ENCODE measurements at regions not wholly inside any gene's neighbourhood (a gene's known extent, or its start where the extent isn't known, plus 50 kb on each side); places are given as distances from the start of the nearest gene placed in this dataset.

DNA sequence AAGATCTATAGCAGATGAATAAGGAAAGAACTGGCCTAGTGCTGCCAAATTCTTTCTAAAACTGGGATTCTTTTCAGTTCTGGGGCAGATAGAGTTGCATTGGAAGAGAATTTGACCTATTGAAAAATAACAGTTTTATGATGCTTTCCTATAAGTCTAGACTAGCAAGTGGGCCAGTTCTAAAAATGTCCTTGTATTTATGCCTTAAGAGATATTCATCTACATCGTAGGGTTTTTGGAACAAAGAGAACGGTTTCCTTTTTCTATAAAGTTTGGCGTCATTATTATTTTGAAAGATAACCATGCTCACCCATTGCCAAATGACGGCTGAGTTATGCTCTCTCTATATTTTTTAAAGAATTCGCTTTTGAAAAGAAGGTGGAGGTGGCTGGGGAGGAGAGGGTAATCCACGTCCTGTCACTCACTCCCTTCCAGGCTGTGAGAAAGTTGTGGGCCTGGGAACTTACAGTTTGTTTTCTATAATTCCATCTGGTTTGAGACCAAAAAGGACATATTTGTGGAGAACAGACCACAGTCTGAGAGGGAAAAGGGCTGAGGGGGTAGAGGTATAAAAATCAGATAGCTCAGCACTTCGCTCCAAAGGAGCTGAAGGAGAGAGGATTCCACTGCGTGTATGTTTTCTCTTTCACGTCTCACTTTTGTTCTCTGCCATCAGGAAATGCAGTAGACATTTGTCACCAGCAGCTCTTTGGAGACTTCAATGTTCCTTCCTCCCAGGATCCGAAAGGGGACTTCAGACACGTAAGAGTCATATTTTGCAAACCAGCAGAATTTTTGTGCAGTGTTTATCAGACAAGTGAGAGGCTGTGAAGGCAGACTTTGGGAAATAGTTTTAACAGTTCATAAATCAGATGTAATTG lies 281.9 kb upstream of the FN1 start:
- no peak for DNase-seq
- intact Hi-C loops (cut with DNase I), result no loop called here
- Histone ChIP-seq H3K27ac (no peak overlapping the region), H3K4me3 (no peak overlapping the region), H3K36me3 (no peaks in the 10 kb centered on the region), H3K27me3 (no peaks in the 10 kb centered on the region), H3K9me3 (no peaks in the 10 kb centered on the region), H3K4me1 (peaks cover 0 to 12% (median 2%) of the 10 kb centered on the region in 4 donors)
- WGBS (ENCODE audit: insufficient coverage, low coverage, low lambda C conversion rate, missing lambda C conversion rate), result 59% methylated on average over 11 of the region's 11 CpGs
- no peak for TF ChIP-seq POLR2A (IDR thresholded peaks at IDR 0.05)
- TF ChIP-seq, protein P1, sequence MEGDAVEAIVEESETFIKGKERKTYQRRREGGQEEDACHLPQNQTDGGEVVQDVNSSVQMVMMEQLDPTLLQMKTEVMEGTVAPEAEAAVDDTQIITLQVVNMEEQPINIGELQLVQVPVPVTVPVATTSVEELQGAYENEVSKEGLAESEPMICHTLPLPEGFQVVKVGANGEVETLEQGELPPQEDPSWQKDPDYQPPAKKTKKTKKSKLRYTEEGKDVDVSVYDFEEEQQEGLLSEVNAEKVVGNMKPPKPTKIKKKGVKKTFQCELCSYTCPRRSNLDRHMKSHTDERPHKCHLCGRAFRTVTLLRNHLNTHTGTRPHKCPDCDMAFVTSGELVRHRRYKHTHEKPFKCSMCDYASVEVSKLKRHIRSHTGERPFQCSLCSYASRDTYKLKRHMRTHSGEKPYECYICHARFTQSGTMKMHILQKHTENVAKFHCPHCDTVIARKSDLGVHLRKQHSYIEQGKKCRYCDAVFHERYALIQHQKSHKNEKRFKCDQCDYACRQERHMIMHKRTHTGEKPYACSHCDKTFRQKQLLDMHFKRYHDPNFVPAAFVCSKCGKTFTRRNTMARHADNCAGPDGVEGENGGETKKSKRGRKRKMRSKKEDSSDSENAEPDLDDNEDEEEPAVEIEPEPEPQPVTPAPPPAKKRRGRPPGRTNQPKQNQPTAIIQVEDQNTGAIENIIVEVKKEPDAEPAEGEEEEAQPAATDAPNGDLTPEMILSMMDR (IDR thresholded peaks at IDR 0.05), result no peak
- peak; percentile 20 to 69 (median 49) for ATAC-seq

DNA sequence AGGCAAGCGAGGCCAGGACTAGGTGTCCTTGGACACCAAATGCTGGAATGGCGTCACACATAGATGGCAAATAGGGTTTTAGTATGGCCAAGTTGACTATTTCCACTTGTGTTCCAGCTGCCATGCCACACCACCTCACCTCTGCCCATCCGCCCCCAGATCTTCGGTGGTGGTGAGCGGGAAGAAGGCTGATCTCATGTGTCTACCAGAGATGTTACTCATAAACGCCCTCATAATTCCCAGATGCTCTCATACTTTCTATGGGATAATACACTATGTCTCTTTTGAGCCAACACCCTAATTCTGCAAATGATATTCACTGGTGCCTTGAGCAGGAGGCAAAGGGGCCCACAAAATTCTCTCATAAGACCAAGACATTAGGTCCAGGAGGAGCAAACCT lies 281.1 kb upstream of the FN1 start:
- Histone ChIP-seq H3K4me1 (peaks cover 0 to 20% (median 9%) of the 10 kb centered on the region in 4 donors), H3K4me3 (no peak overlapping the region), H3K27ac (no peak overlapping the region), H3K36me3 (no peaks in the 10 kb centered on the region), H3K27me3 (no peaks in the 10 kb centered on the region), H3K9me3 (no peaks in the 10 kb centered on the region)
- 89% methylated on average over 6 of the region's 6 CpGs for WGBS (ENCODE audit: insufficient coverage, low coverage, low lambda C conversion rate, missing lambda C conversion rate)
- TF ChIP-seq POLR2A (IDR thresholded peaks at IDR 0.05), result no peak
- TF ChIP-seq, protein P1 (IDR thresholded peaks at IDR 0.05), result no peak
- DNase-seq, result no peak
- no peak for ATAC-seq
- intact Hi-C loops (cut with DNase I), result no loop called here

DNA sequence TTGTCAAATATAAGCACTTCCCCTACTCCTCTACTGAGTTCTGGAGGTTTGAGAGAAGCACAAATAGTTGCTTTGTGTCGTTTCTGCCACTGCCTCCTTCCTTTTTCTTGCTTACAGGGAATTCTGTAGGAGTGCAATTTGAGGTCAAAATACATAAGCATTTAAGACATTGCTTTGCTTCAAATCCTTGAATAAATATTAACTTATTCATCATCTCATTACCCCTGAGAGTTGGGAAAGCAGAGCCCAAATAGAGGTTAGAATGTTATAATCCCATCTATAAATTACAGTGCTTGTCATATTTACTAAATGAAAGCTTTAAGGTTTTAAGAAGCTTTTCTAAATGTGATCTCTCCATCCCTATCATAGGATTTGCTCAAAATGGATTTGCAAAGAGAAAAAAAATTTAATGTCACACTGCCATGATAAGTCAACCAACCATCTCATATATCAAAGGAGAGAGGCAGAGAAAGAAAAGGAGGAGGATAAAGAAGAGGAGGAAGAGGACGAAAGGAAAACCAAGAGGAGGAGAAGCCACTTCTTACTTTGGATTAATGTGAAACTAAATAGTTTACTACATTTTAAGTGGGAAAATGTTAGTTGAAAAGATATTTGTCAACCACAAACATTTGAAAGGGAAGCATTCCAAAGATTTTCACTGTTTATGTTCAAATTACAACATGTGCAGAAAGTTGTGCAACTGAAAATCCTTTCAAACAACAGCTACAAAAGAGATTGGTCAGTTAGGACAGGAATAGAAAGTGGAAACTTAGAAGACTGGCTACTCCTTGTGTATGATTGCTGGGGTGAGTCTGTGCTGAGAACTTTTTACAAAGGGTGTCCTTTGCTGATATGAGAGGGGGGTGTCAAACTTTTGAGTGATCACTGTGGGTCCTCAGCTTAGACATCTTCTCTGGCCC lies 277.3 kb upstream of the FN1 start:
- H3K27me3 ChIP-seq, result no peaks in the 10 kb centered on the region
- no peaks in the 10 kb centered on the region for H3K36me3 ChIP-seq
- peak overlapping the region in 1 of 3 donors; percentile 2 for H3K4me3 ChIP-seq
- H3K4me1 ChIP-seq, result peaks cover 0 to 24% (median 9%) of the 10 kb centered on the region in 4 donors
- 10% methylated on average over 2 of the region's 2 CpGs for WGBS (ENCODE audit: insufficient coverage, low coverage, low lambda C conversion rate, missing lambda C conversion rate)
- intact Hi-C loops (cut with DNase I), result no loop called here
- H3K9me3 ChIP-seq, result no peaks in the 10 kb centered on the region
- peak overlapping the region; percentile 12 to 45 (median 39) for H3K27ac ChIP-seq
- TF ChIP-seq, protein P1 (IDR thresholded peaks at IDR 0.05), result no peak
- TF ChIP-seq POLR2A (IDR thresholded peaks at IDR 0.05), result no peak
- ATAC-seq (peak; percentile 58 to 87 (median 74)), DNase-seq (no peak)

DNA sequence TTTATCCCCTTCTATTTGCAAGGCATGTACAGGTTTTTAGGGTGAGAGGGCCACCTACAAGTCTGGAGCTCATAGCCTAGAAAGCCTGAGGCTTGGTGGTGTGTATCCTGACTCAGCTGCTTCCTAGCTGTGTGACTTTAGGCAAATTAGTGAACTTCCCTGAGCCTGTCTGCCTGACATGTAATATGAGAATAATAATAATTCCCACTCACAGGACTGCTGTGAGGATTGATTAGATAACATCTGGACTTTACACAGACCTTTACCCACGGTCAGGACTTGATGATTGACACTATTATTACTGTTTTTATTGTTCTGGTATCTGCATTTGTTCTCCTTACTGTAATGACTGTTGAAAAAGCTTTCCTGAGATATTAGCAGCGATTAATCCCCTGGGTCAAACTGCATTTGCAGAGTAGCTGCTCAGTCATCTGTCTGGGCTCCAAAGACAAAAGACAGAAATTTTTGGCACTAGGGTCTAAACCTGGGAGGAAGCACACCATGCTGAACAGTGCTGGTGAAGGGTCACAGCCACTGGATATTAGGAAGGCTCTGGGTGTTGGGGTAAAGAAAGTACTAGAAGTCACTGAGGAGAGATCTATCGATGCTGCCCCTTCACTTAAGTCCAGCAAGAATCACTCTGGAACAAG lies 276.5 kb upstream of the FN1 start:
- Histone ChIP-seq H3K9me3 (no peaks in the 10 kb centered on the region), H3K4me3 (no peak overlapping the region), H3K27me3 (no peaks in the 10 kb centered on the region), H3K4me1 (peaks cover 0 to 24% (median 9%) of the 10 kb centered on the region in 4 donors), H3K36me3 (no peaks in the 10 kb centered on the region), H3K27ac (peak overlapping the region in 2 of 3 donors; percentile 39 to 45)
- intact Hi-C loops (cut with DNase I), result no loop called here
- ATAC-seq (peak in 3 of 4 donors; percentile 7 to 41 (median 24)), DNase-seq (no peak)
- WGBS (ENCODE audit: insufficient coverage, low coverage, low lambda C conversion rate, missing lambda C conversion rate), result 48% methylated on average over 3 of the region's 3 CpGs
- no peak for TF ChIP-seq POLR2A (IDR thresholded peaks at IDR 0.05)
- TF ChIP-seq, protein P1 (IDR thresholded peaks at IDR 0.05), result no peak

All from right lobe of liver (tissue), 6 donors.